HEK293T (cell line): ENCODE measurements at regions not wholly inside any gene's neighbourhood (a gene's known extent, or its start where the extent isn't known, plus 50 kb on each side); places are given as distances from the start of the nearest gene placed in this dataset.

Experiments used
- ARNT ChIP-seq: fragments of 450-650 bp; IDR thresholded peaks from 2 replicates; pipeline ENCODE4 v1.6.1; 2017; ENCODE audit warnings: mild to moderate bottlenecking
- BHLHE40 ChIP-seq: fragments of 450-650 bp; IDR thresholded peaks from 2 replicates; pipeline ENCODE4 v1.6.1; 2016; ENCODE audit warnings: mild to moderate bottlenecking, moderate library complexity, borderline replicate concordance
- CTBP1 ChIP-seq: fragments of 450-650 bp; IDR thresholded peaks from 2 replicates; pipeline ENCODE4 v1.6.1; 2016; ENCODE audit warnings: borderline replicate concordance
- FOXA1 ChIP-seq: fragments of 450-650 bp; IDR thresholded peaks from 2 replicates; pipeline ENCODE4 v1.6.1; 2016; ENCODE audit warnings: mild to moderate bottlenecking
- FOXM1 ChIP-seq: fragments of 450-650 bp; IDR thresholded peaks from 2 replicates; pipeline ENCODE4 v1.6.1; 2017; ENCODE audit warnings: mild to moderate bottlenecking, borderline replicate concordance
- HDGF ChIP-seq: fragments of 450-650 bp; IDR thresholded peaks from 2 replicates; pipeline ENCODE4 v1.6.1; 2017; ENCODE audit warnings: antibody characterized with exemption, borderline replicate concordance
- LEF1 ChIP-seq: fragments of 450-650 bp; IDR thresholded peaks from 2 replicates; pipeline ENCODE4 v1.6.1; 2017; ENCODE audit warnings: mild to moderate bottlenecking, borderline replicate concordance
- NFRKB ChIP-seq: fragments of 450-650 bp; IDR thresholded peaks from 2 replicates; pipeline ENCODE4 v1.6.1; 2016; ENCODE audit warnings: mild to moderate bottlenecking, moderate library complexity
- SUZ12 ChIP-seq: fragments of 450-650 bp; IDR thresholded peaks from 2 replicates; pipeline ENCODE4 v1.6.1; 2016; ENCODE audit warnings: mild to moderate bottlenecking
- TARDBP ChIP-seq: fragments of 450-650 bp; IDR thresholded peaks from 2 replicates; pipeline ENCODE4 v1.6.1; 2016

DNA sequence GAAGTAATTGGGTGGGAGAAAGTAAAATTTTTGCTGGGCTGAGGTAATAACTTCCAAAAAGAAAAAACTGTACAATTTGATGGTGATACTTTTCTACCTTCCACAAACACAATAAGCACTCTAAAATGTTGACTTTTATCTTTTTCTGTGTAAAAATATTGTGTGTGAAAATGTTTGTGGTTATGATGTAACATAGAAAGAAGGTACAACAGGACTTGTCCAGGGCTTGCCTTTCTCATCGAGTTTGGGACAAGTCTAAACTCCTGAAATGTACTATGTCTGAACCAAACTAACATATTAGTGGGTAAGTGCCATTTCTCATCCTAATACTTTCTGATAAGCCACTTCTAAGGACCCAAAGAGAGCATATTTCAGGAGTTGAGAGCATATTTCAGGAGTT is 174.2 kb upstream of the PDGFD start:
- no peak for TF ChIP-seq TARDBP
- TF ChIP-seq SUZ12 = no peak
- TF ChIP-seq ARNT = no peak
- TF ChIP-seq CTBP1 = no peak
- TF ChIP-seq NFRKB = no peak
- TF ChIP-seq FOXM1 = no peak
- no peak for TF ChIP-seq BHLHE40
- TF ChIP-seq HDGF = no peak
- TF ChIP-seq FOXA1 = no peak
- no peak for TF ChIP-seq LEF1
